Hepatocyte (in vitro differentiated cells): ENCODE measurements at regions not wholly inside any gene's neighbourhood (a gene's known extent, or its start where the extent isn't known, plus 50 kb on each side); places are given as distances from the start of the nearest gene placed in this dataset.

Source experiments
- DNase-seq: peaks from one replicate; pipeline ENCODE4 v3.0.0-alpha.2; 2016; ENCODE audit warnings: low spot score
- H2AFZ ChIP-seq: fragments of 200-600 bp; sonication (generic); 2 replicates; pipeline ENCODE4 v1.6.0; 2016; ENCODE audit warnings: antibody characterized with exemption, mild to moderate bottlenecking
- H3K27ac ChIP-seq: fragments of 200-600 bp; sonication (generic); 2 replicates; pipeline ENCODE4 v1.5.1; 2016; ENCODE audit warnings: mild to moderate bottlenecking
- H3K27me3 ChIP-seq: fragments of 200-600 bp; sonication (generic); 2 replicates; pipeline ENCODE4 v1.6.1; 2016
- H3K36me3 ChIP-seq: fragments of 200-600 bp; sonication (generic); replicated peaks from 2 replicates; pipeline ENCODE4 v1.5.1; 2016; ENCODE audit warnings: low read depth; ENCODE audit not compliant: insufficient read depth
- H3K4me1 ChIP-seq: fragments of 200-600 bp; sonication (generic); 2 replicates; pipeline ENCODE4 v1.5.1; 2016; ENCODE audit warnings: mild to moderate bottlenecking, moderate library complexity; ENCODE audit not compliant: insufficient read depth
- H3K4me2 ChIP-seq: fragments of 200-600 bp; sonication (generic); 2 replicates; pipeline ENCODE4 v1.6.0; 2016
- H3K4me3 ChIP-seq: fragments of 200-600 bp; sonication (generic); 2 replicates; pipeline ENCODE4 v1.5.1; 2016; ENCODE audit warnings: mild to moderate bottlenecking
- H3K79me2 ChIP-seq: fragments of 200-600 bp; sonication (generic); 2 replicates; pipeline ENCODE4 v1.6.0; 2017; ENCODE audit warnings: mild to moderate bottlenecking
- H3K9me2 ChIP-seq: fragments of 200-600 bp; sonication (generic); replicated peaks from 2 replicates; pipeline ENCODE4 v1.6.0; 2017; ENCODE audit warnings: mild to moderate bottlenecking; ENCODE audit not compliant: insufficient read depth
- H3K9me3 ChIP-seq: fragments of 200-600 bp; sonication (generic); 2 replicates; pipeline ENCODE4 v1.5.1; 2016; ENCODE audit warnings: low read depth, mild to moderate bottlenecking
- H4K20me1 ChIP-seq: fragments of 200-600 bp; sonication (generic); 2 replicates; pipeline ENCODE4 v1.6.0; 2016; ENCODE audit warnings: mild to moderate bottlenecking; ENCODE audit not compliant: insufficient read depth, poor library complexity, severe bottlenecking
- CTCF ChIP-seq: fragments of 200-600 bp; sonication (generic); IDR thresholded peaks from 2 replicates; pipeline ENCODE4 v1.5.1; 2016; ENCODE audit warnings: antibody characterized with exemption, mild to moderate bottlenecking; ENCODE audit not compliant: poor library complexity
- EZH2 ChIP-seq: fragments of 200-600 bp; sonication (generic); IDR thresholded peaks from 2 replicates; pipeline ENCODE4 v1.6.1; 2016; ENCODE audit warnings: antibody characterized with exemption, mild to moderate bottlenecking, borderline replicate concordance
- EZH2phosphoT487 ChIP-seq: fragments of 200-600 bp; sonication (generic); IDR thresholded peaks from one replicate; pipeline ENCODE4 v1.6.1; 2018; ENCODE audit warnings: antibody characterized with exemption, mild to moderate bottlenecking, low read depth, moderate library complexity; ENCODE audit not compliant: unreplicated experiment, severe bottlenecking
- WGBS: methylation state at CpG from one replicate; pipeline ENCODE4 v1.1.6; 2016; ENCODE audit warnings: low lambda C conversion rate; ENCODE audit errors: missing lambda C conversion rate; 5-methylcytosine and 5-hydroxymethylcytosine counted together

- WGBS: 93% methylated on average over 5 of the region's 5 CpGs
- H3K9me2 ChIP-seq: no peaks in the 10 kb centered on the region
- no peak for DNase-seq
- H3K9me3 ChIP-seq: no peaks in the 10 kb centered on the region
- no peak overlapping the region for H3K4me3 ChIP-seq
- no peaks in the 10 kb centered on the region for H3K27me3 ChIP-seq
- H3K27ac ChIP-seq: no peak overlapping the region
- no peaks in the 10 kb centered on the region for H3K4me1 ChIP-seq
- no peak overlapping the region for H3K4me2 ChIP-seq
- no peaks in the 10 kb centered on the region for H3K36me3 ChIP-seq
- no peaks in the 10 kb centered on the region for H3K79me2 ChIP-seq
- no peaks in the 10 kb centered on the region for H4K20me1 ChIP-seq
- no peak for TF ChIP-seq CTCF
- no peak for TF ChIP-seq EZH2phosphoT487
- no peak for TF ChIP-seq EZH2
- no peak overlapping the region for H2AFZ ChIP-seq
Observed at GRCh38 chr2:33786881-33787280, 187.8 kb upstream of the FAM98A start.

GRCh38 chr2:33785201-33786106 lies 186.4 kb upstream of the FAM98A start:
- Histone ChIP-seq H3K4me2 (no peak overlapping the region), H3K36me3 (no peaks in the 10 kb centered on the region), H3K9me2 (no peaks in the 10 kb centered on the region), H4K20me1 (no peaks in the 10 kb centered on the region), H3K27me3 (no peaks in the 10 kb centered on the region), H3K79me2 (no peaks in the 10 kb centered on the region), H3K27ac (no peak overlapping the region), H3K4me1 (no peaks in the 10 kb centered on the region), H3K4me3 (no peak overlapping the region), H3K9me3 (no peaks in the 10 kb centered on the region), H2AFZ (no peak overlapping the region)
- WGBS: 81% methylated on average over 4 of the region's 4 CpGs
- DNase-seq: no peak
- no peak for TF ChIP-seq CTCF

GRCh38 chr2:33784488-33784887 lies 185.4 kb upstream of the FAM98A start:
- TF ChIP-seq EZH2: no peak
- no peak overlapping the region for H3K4me2 ChIP-seq
- 93% methylated on average over 2 of the region's 2 CpGs for WGBS
- H4K20me1 ChIP-seq: no peaks in the 10 kb centered on the region
- no peak overlapping the region for H3K4me3 ChIP-seq
- H3K36me3 ChIP-seq: no peaks in the 10 kb centered on the region
- DNase-seq: no peak
- no peak overlapping the region for H3K27ac ChIP-seq
- H3K79me2 ChIP-seq: no peaks in the 10 kb centered on the region
- no peaks in the 10 kb centered on the region for H3K9me3 ChIP-seq
- no peaks in the 10 kb centered on the region for H3K27me3 ChIP-seq
- H3K4me1 ChIP-seq: no peaks in the 10 kb centered on the region
- no peak overlapping the region for H2AFZ ChIP-seq
- no peaks in the 10 kb centered on the region for H3K9me2 ChIP-seq

GRCh38 chr2:33782395-33783230 lies 183.5 kb upstream of the FAM98A start:
- Histone ChIP-seq H3K9me3 (no peaks in the 10 kb centered on the region), H4K20me1 (no peaks in the 10 kb centered on the region), H3K9me2 (no peaks in the 10 kb centered on the region), H3K4me1 (no peaks in the 10 kb centered on the region), H3K4me3 (no peak overlapping the region), H3K79me2 (no peaks in the 10 kb centered on the region), H3K27me3 (no peaks in the 10 kb centered on the region), H3K27ac (no peak overlapping the region), H3K4me2 (no peak overlapping the region), H2AFZ (no peak overlapping the region), H3K36me3 (no peaks in the 10 kb centered on the region)
- TF ChIP-seq EZH2phosphoT487 (no peak), CTCF (no peak), EZH2 (no peak)
- DNase-seq: no peak
- 75% methylated on average over 8 of the region's 8 CpGs for WGBS
